ENCODE measurements at regions not wholly inside any gene's neighbourhood (a gene's known extent, or its start where the extent isn't known, plus 50 kb on each side); places are given as distances from the start of the nearest gene placed in this dataset.

DNA sequence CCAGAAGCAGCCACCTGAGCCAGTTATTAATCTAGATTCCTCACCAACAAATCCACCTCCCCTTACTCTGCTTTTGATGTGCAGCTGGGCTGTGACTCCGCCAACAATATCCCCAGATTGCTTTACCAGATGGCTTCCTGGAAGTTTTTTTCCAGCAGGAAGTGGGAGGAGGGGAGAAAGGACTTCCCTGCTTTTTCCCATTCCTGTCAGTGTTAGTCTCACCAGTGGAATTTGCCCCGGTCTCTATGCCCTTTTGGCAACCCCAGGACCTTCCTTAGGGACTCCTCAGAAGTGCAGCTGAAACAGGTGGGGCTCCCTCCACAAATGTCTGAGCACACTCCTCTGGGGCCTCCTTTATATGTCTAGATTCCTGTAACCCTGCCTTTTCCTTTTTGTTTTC is 465.2 kb upstream of the IGFBP7 start:
- no peak overlapping the region for H3K4me3 Mint-ChIP-seq
- no peaks in the 10 kb centered on the region for H3K36me3 Mint-ChIP-seq (ENCODE audit: low read depth)
- intact Hi-C loops (cut with DNase I, micrococcal nuclease) = no loop called here
- TF ChIP-seq, protein P1, sequence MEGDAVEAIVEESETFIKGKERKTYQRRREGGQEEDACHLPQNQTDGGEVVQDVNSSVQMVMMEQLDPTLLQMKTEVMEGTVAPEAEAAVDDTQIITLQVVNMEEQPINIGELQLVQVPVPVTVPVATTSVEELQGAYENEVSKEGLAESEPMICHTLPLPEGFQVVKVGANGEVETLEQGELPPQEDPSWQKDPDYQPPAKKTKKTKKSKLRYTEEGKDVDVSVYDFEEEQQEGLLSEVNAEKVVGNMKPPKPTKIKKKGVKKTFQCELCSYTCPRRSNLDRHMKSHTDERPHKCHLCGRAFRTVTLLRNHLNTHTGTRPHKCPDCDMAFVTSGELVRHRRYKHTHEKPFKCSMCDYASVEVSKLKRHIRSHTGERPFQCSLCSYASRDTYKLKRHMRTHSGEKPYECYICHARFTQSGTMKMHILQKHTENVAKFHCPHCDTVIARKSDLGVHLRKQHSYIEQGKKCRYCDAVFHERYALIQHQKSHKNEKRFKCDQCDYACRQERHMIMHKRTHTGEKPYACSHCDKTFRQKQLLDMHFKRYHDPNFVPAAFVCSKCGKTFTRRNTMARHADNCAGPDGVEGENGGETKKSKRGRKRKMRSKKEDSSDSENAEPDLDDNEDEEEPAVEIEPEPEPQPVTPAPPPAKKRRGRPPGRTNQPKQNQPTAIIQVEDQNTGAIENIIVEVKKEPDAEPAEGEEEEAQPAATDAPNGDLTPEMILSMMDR (IDR thresholded peaks at IDR 0.05) = no peak
- peaks cover 0 to 12% of the 10 kb centered on the region in 2 experiments for H3K9me3 ChIP-seq (ENCODE audit: control insufficient read depth in 1 of 2, insufficient read depth in 1 of 2, low read length in 2 of 2)
- DNase-seq (no peak), ATAC-seq (ENCODE audit: poor library complexity) (no peak)
- no peaks in the 10 kb centered on the region for H3K4me1 Mint-ChIP-seq (ENCODE audit: low read depth)
- H3K27ac ChIP-seq (ENCODE audit: low read depth in 1 of 2, low read length in 2 of 2) = no peak overlapping the region
- H3K27ac Mint-ChIP-seq = no peak overlapping the region
- H3K4me1 ChIP-seq (ENCODE audit: insufficient read depth, low read length) = no peaks in the 10 kb centered on the region
- ChIA-PET POLR2A (no interaction called here), CTCF (no interaction called here)
- H3K9me3 Mint-ChIP-seq = peaks cover 4% of the 10 kb centered on the region
- no peaks in the 10 kb centered on the region for H3K27me3 Mint-ChIP-seq
- H3K27me3 ChIP-seq (ENCODE audit: control insufficient read depth in 1 of 2, insufficient read depth in 2 of 2, low read length in 2 of 2) = no peaks in the 10 kb centered on the region
- no peaks in the 10 kb centered on the region for H3K36me3 ChIP-seq (ENCODE audit: insufficient read depth, low read length)
- H3K4me3 ChIP-seq (ENCODE audit: low read length) = no peak overlapping the region

DNA sequence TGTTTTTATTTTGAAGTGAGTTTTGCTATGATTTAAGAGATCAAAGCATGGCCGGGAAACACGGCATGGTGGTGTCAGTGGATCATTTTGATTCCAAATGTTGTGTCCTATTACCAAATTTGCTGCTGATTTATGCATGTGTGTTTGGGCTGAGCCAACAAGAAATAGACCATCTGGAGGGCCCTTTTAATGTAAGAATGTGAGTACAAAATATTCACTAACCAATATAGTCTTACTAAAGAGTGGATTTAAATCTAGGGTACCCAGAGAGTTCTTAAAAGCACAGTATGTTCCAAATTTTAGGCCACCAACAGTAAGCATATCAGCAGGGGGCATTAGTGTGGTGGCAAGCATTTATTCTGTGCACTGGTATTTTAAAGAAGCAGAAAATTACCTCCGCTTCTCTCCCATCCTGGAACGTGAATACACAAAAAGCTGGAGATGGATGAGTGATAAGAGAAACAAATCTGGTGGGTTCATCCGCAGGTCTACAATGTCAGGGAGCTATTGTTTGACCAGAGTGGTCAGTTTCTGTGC is 444.4 kb upstream of the IGFBP7 start:
- ChIA-PET POLR2A (no interaction called here), CTCF (no interaction called here)
- Mint-ChIP-seq H3K4me1 (ENCODE audit: low read depth) (no peaks in the 10 kb centered on the region), H3K9me3 (peaks cover 6% of the 10 kb centered on the region), H3K36me3 (ENCODE audit: low read depth) (no peaks in the 10 kb centered on the region), H3K27ac (no peak overlapping the region), H3K4me3 (no peak overlapping the region), H3K27me3 (no peaks in the 10 kb centered on the region)
- Histone ChIP-seq H3K4me3 (ENCODE audit: low read length) (no peak overlapping the region), H3K4me1 (ENCODE audit: insufficient read depth, low read length) (no peaks in the 10 kb centered on the region), H3K27me3 (ENCODE audit: control insufficient read depth in 1 of 2, insufficient read depth in 2 of 2, low read length in 2 of 2) (no peaks in the 10 kb centered on the region), H3K27ac (ENCODE audit: low read depth in 1 of 2, low read length in 2 of 2) (no peak overlapping the region), H3K9me3 (ENCODE audit: control insufficient read depth in 1 of 2, insufficient read depth in 1 of 2, low read length in 2 of 2) (peaks cover 0 to 4% of the 10 kb centered on the region in 2 experiments), H3K36me3 (ENCODE audit: insufficient read depth, low read length) (no peaks in the 10 kb centered on the region)
- DNase-seq = no peak
- no peak for ATAC-seq (ENCODE audit: poor library complexity)
- TF ChIP-seq, protein P1 (IDR thresholded peaks at IDR 0.05) = no peak
- intact Hi-C loops (cut with DNase I, micrococcal nuclease) = no loop called here

DNA sequence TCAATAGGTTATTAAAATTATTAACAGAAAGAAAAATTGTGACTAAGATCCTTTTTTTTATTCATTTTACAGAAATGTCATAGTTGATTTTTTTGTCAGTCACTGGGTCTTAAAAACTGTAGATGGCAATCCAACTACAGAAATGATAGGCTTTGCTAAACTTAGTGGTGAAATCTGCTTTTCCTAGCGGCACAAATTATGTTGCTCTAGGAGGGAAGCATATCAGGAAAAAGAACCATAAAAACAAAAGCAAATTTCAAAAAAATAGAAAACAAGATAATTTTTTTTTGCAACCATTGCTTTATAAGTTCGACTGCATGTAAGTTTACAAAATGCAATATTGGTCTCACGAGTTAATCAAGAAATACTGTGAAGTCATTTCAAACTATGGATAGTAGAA is 443.5 kb upstream of the IGFBP7 start:
- Mint-ChIP-seq H3K4me1 (ENCODE audit: low read depth) (no peaks in the 10 kb centered on the region), H3K27me3 (no peaks in the 10 kb centered on the region), H3K9me3 (peaks cover 4% of the 10 kb centered on the region), H3K27ac (no peak overlapping the region), H3K36me3 (ENCODE audit: low read depth) (no peaks in the 10 kb centered on the region), H3K4me3 (no peak overlapping the region)
- H3K27ac ChIP-seq (ENCODE audit: low read depth in 1 of 2, low read length in 2 of 2) = no peak overlapping the region
- DNase-seq (no peak), ATAC-seq (ENCODE audit: poor library complexity) (no peak)
- H3K27me3 ChIP-seq (ENCODE audit: control insufficient read depth in 1 of 2, insufficient read depth in 2 of 2, low read length in 2 of 2) = no peaks in the 10 kb centered on the region
- H3K4me1 ChIP-seq (ENCODE audit: insufficient read depth, low read length) = no peaks in the 10 kb centered on the region
- TF ChIP-seq, protein P1 (IDR thresholded peaks at IDR 0.05) = no peak
- intact Hi-C loops (cut with DNase I, micrococcal nuclease) = no loop called here
- ChIA-PET CTCF (no interaction called here), POLR2A (no interaction called here)
- H3K36me3 ChIP-seq (ENCODE audit: insufficient read depth, low read length) = no peaks in the 10 kb centered on the region
- H3K4me3 ChIP-seq (ENCODE audit: low read length) = no peak overlapping the region
- H3K9me3 ChIP-seq (ENCODE audit: control insufficient read depth in 1 of 2, insufficient read depth in 1 of 2, low read length in 2 of 2) = peaks cover 0 to 4% of the 10 kb centered on the region in 2 experiments

Measured in CD4-positive, alpha-beta T cell (primary cell).